Stimulated activated naive B cell treated with anti-CD40 and anti-IgM and Interleukin-4, amounts not matched to agents 10 μg/mL and 1 μg/mL and 100 μg/mL, for 72 hours (primary cell): ENCODE measurements at regions not wholly inside any gene's neighbourhood (a gene's known extent, or its start where the extent isn't known, plus 50 kb on each side); places are given as distances from the start of the nearest gene placed in this dataset.
"Not testable (repeated sequence)": the region's sequence is repeated elsewhere in the genome, so short reads cannot be mapped to it uniquely, and the experiment has no call there.

Source experiments
- ATAC-seq, 2 donors: fragments of 150-1000 bp; cut with Tn5 transposase; replicated peaks; 2 replicates each; pipeline ENCODE4 v1.10.0; 2021; ENCODE audit warnings: moderate library complexity in 1 of 2
- DNase-seq: peaks from one replicate; pipeline ENCODE4 v3.0.0; 2021
- H3K27ac Mint-ChIP-seq: one replicate; pipeline ENCODE4 v1.8.0; 2022; ENCODE audit warnings: mild to moderate bottlenecking, mixed read lengths
- H3K27me3 Mint-ChIP-seq, 2 donors: one replicate each; pipeline ENCODE4 v1.8.0; 2022; ENCODE audit warnings: mixed read lengths in 2 of 2
- H3K36me3 Mint-ChIP-seq, 2 donors: one replicate each; pipeline ENCODE4 v1.8.0; 2022; ENCODE audit warnings: mixed read lengths in 2 of 2, mild to moderate bottlenecking in 1 of 2
- H3K4me1 Mint-ChIP-seq, 2 donors: one replicate each; pipeline ENCODE4 v1.8.0; 2022; ENCODE audit warnings: mixed read lengths in 2 of 2, mild to moderate bottlenecking in 1 of 2
- H3K4me3 Mint-ChIP-seq, 2 donors: one replicate each; pipeline ENCODE4 v1.8.0; 2022; ENCODE audit warnings: mild to moderate bottlenecking in 2 of 2, mixed read lengths in 2 of 2, moderate library complexity in 1 of 2
- H3K9me3 Mint-ChIP-seq, 2 donors: one replicate each; pipeline ENCODE4 v1.8.0; 2022; ENCODE audit warnings: mixed read lengths in 2 of 2, mild to moderate bottlenecking in 1 of 2

DNA sequence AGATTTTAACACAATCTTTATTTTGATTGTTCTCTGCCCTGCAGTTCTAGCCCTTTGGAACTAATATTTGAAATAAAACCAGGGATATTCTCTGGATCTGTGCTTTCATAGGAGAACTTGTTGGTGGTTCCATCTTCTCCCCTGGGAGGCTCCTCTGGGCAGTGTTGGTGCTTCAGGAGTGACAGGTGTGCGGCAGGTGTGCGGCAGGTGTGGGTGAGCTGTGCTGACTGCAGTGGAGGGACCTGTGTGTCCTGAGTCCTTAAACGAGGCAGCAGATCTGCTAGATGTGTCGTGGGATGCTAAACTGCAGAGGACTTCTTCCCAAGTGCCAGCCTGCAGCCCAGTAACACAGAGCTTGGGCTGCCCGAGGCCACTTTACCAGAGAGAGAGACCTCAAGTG lies 98.4 kb downstream of the LYZL1 start:
- no peak for DNase-seq
- peaks cover 0 to 14% of the 10 kb centered on the region in 2 donors for H3K27me3 Mint-ChIP-seq
- no peaks in the 10 kb centered on the region for H3K4me1 Mint-ChIP-seq
- no peak overlapping the region for H3K4me3 Mint-ChIP-seq
- H3K27ac Mint-ChIP-seq = no peak overlapping the region
- H3K36me3 Mint-ChIP-seq = no peaks in the 10 kb centered on the region
- H3K9me3 Mint-ChIP-seq = no peaks in the 10 kb centered on the region
- ATAC-seq = no peak

DNA sequence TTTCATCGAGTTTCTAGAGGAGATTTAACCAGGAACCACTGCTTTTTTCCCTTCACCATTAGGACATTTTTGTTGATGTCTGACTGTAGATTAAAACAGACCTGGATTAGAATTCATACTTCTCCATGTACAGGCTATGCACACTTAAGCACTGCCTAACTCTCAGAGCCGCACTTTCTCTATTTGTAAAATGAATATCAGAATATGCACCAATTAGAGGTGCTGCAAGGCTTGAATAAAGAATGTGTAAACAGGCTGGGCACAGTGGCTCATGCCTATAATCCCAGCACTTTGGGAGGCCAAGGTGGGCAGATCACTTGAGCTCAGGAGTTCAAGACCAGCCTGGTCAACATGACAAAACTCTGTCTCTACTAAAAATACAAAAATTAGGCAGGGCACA lies 99.2 kb downstream of the LYZL1 start:
- peaks cover 0 to 16% of the 10 kb centered on the region in 2 donors for H3K27me3 Mint-ChIP-seq
- not testable (repeated sequence) for H3K4me3 Mint-ChIP-seq, ATAC-seq, H3K36me3 Mint-ChIP-seq, H3K4me1 Mint-ChIP-seq, DNase-seq, H3K9me3 Mint-ChIP-seq, H3K27ac Mint-ChIP-seq

DNA sequence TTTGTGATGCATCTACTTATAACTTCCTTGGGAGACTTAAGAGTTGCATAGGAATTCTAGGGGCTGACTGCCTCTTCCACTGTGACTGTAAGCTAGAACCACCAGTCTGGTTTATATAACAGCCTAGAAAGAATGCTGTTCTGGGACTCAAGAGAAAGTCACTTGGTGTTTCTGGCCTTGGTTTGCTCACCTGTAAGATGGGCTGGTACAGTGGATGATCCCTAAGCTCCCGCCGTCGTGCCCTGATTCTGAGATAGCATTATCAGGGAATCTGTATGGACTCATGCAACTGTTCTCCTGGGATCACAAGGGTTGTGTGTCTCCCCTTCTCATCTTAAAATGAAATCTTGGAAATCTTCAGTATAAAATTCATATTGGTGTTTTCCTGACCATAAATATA lies 100.6 kb downstream of the LYZL1 start:
- DNase-seq = no peak
- peaks cover 0 to 12% of the 10 kb centered on the region in 2 donors for H3K27me3 Mint-ChIP-seq
- ATAC-seq = no peak
- H3K9me3 Mint-ChIP-seq = no peaks in the 10 kb centered on the region
- no peaks in the 10 kb centered on the region for H3K36me3 Mint-ChIP-seq
- no peak overlapping the region for H3K27ac Mint-ChIP-seq
- H3K4me3 Mint-ChIP-seq = no peak overlapping the region
- no peaks in the 10 kb centered on the region for H3K4me1 Mint-ChIP-seq

DNA sequence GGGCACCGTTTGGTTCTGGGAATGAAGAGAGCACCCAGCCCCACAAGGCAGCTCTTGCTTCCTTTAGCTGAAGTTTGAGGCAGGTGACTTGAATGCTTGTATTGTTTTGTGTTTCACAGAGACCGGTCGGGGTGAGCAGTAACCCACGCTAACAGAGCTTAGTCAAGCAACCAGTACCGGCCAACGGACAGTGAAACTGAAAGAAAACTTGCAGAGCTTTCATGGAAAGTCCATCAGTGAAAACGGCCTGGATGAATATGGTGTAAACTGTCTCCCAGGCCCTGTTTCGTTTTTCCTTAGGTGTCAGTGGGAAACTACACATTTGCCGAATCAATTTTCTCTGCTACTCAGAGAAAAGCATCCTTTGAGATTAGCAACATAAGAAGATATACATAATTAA lies 101.1 kb downstream of the LYZL1 start:
- Mint-ChIP-seq H3K4me3 (no peak overlapping the region), H3K9me3 (no peaks in the 10 kb centered on the region), H3K36me3 (no peaks in the 10 kb centered on the region), H3K4me1 (no peaks in the 10 kb centered on the region), H3K27me3 (peaks cover 0 to 10% of the 10 kb centered on the region in 2 donors), H3K27ac (no peak overlapping the region)
- no peak for DNase-seq
- no peak for ATAC-seq

DNA sequence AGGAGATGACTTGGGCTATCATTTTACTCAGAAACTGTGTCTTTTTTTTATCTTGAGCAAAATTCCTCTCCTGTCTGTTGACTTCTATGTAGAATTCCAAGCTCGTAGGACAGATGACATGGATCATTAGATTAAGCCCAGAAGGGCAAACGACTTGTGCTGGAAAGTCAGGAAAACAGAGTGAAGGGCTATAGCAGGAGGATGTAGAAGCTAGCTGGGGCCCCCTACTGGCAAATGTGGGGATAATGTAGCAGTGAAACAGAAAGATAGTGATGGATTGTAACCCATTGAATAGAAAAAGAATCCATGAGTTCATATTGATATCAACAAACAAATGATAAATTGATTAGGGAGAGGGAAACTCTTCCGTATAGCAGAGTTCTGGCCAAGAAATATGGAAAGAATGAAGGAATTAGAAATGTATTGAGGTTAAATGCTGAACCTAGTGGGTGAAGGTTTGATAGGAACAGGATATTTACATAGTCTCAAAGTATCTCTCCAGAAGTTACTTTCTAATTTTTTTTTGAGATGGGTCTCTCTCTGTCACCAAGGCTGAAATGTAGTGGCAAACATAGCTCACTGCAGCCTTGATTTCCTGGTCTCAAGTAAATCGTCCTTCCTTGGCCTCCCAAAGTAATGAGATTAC lies 103.6 kb downstream of the LYZL1 start:
- DNase-seq = no peak

DNA sequence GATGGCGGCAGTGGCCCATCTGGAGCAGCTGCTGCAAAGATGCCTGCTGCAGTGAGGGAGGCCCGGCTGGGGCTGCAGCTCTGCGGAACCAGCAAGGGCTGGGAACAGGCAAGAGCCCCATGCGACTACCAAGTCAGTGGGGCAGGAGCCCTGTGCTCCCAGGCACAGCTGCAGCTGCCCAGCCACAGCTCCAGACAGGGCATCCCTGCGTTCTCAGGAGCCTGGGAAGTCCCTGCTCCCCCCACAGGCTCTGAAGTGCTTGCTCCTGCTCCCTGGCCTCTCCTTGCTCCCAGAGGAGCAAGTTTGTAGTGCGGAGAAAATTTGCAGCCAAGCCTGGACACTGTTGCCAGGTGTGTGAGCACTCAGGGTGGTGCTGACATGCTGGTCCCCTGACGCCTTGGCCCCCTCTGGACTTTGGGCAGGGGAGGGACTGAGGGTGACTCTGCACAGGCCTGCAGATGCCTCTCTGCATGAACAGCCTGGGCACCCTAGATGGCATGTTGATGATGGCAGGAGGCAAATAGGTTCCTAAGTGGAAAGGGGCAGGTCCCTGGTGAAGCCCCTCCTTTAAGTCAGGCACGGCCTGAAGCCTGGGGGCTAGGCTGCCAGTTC lies 105.6 kb downstream of the LYZL1 start:
- Mint-ChIP-seq H3K27me3 (peaks cover 14 to 17% of the 10 kb centered on the region in 2 donors), H3K27ac (no peak overlapping the region), H3K9me3 (no peaks in the 10 kb centered on the region), H3K4me1 (no peaks in the 10 kb centered on the region), H3K4me3 (no peak overlapping the region), H3K36me3 (no peaks in the 10 kb centered on the region)
- DNase-seq (no peak), ATAC-seq (no peak)

More for the DNA sequence above, 103.6 kb downstream of the LYZL1 start:
- Mint-ChIP-seq H3K4me1 (no peaks in the 10 kb centered on the region), H3K27me3 (peaks cover 10 to 11% of the 10 kb centered on the region in 2 donors), H3K27ac (no peak overlapping the region), H3K9me3 (no peaks in the 10 kb centered on the region), H3K4me3 (no peak overlapping the region), H3K36me3 (no peaks in the 10 kb centered on the region)
- ATAC-seq = peak in 1 of 2 donors; percentile 50

DNA sequence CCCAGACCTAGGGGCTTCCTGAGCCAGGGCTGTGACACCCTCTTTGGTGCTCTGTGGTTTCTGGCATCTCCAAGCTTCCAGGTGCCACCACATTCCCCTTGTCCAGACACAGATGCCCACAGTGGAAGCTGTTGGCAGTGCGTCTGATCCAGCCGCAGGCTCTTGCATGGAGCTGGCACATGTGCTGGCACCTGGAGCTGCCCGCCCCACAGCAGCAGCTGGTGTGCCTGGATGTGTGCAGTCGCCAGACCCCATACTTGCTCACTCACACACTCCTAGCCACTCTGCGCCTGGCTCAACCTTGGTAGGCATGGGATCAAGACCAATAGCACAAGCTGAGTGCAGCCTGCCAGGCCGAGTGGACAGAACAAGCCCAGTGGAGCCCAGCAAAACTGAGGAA lies 106.5 kb downstream of the LYZL1 start:
- ATAC-seq (no peak), DNase-seq (no peak)
- Mint-ChIP-seq H3K36me3 (no peaks in the 10 kb centered on the region), H3K27me3 (peaks cover 14 to 17% of the 10 kb centered on the region in 2 donors), H3K27ac (no peak overlapping the region), H3K4me1 (no peaks in the 10 kb centered on the region), H3K4me3 (no peak overlapping the region), H3K9me3 (no peaks in the 10 kb centered on the region)

DNA sequence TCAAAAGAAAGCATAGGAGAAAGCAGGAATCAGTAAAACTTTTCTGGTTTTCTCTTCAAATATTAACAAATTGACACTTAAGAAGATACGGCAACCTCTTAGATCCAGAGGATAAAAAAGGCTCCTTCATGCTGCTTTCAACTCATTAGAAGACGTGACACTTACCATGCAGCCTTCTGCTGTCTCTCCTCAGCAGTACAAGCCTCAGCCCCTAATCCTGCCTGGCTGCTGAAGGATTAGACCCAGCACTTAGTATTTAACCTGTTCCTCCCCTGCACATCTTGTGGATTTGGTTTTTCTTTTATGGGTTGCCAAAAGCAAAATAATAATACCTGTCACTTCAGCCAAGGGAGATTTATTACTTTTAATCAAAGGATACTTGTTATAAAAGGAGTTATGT lies 108.4 kb downstream of the LYZL1 start:
- ATAC-seq = no peak
- H3K36me3 Mint-ChIP-seq = no peaks in the 10 kb centered on the region
- H3K4me1 Mint-ChIP-seq = no peaks in the 10 kb centered on the region
- no peaks in the 10 kb centered on the region for H3K9me3 Mint-ChIP-seq
- H3K27me3 Mint-ChIP-seq = peaks cover 10 to 17% of the 10 kb centered on the region in 2 donors
- DNase-seq = no peak
- no peak overlapping the region for H3K27ac Mint-ChIP-seq
- H3K4me3 Mint-ChIP-seq = no peak overlapping the region

DNA sequence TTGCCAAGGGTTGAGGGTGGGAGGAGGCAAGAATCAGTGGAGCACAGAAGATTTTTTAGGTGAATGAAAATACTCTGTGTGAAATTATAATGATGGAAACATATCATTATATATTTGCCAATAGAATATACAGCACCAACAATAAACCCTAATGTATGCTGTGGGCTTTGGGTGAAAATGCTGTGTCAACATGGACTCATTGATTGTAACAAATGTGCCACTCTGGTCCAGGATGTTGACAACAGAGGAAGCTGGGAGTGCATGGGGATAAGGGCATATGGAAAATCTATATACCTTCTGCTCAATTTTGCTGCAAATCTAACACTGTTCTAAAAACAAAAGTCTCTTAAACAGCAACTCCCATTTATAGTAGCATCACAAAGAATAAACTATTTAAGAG lies 114.3 kb downstream of the LYZL1 start:
- Mint-ChIP-seq H3K27ac (no peak overlapping the region), H3K4me3 (no peak overlapping the region), H3K27me3 (peaks cover 4 to 5% of the 10 kb centered on the region in 2 donors), H3K9me3 (no peaks in the 10 kb centered on the region), H3K4me1 (no peaks in the 10 kb centered on the region), H3K36me3 (no peaks in the 10 kb centered on the region)
- no peak for ATAC-seq
- no peak for DNase-seq

DNA sequence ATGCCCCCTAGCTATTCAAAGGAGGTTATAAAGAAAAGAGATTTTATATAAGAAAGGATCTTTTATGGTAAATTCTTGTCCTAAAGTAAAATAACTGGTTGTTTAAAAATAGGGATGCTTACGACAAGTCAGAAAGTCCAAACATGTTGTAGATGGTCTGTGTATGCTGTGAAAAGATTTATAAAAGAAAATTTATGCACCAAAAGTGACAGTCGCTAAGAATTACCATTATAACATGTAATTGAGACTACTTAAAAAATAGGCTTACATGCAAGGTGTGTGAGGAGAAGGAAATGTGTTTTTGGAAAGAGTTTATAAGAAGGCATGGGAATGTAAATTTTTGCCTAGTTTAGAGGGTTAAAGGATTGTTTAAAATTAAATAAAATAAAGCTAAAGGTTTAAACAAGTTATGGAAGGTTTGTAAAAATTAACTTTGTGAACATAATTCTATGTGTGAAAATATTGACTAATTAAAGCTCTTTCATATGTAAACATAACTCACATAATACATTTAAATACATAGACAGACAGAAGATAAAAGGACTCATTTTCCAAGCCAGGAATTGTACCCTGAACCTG lies 118.5 kb downstream of the LYZL1 start:
- no peak for ATAC-seq
- H3K27me3 Mint-ChIP-seq = peaks cover 5 to 6% of the 10 kb centered on the region in 2 donors
- H3K36me3 Mint-ChIP-seq = peaks cover 0 to 6% of the 10 kb centered on the region in 2 donors
- H3K4me3 Mint-ChIP-seq = no peak overlapping the region
- no peak overlapping the region for H3K27ac Mint-ChIP-seq
- H3K9me3 Mint-ChIP-seq = no peaks in the 10 kb centered on the region
- no peak for DNase-seq
- H3K4me1 Mint-ChIP-seq = peaks cover 11 to 18% of the 10 kb centered on the region in 2 donors
